ENCODE measurements at regions not wholly inside any gene's neighbourhood (a gene's known extent, or its start where the extent isn't known, plus 50 kb on each side); places are given as distances from the start of the nearest gene placed in this dataset.

DNA sequence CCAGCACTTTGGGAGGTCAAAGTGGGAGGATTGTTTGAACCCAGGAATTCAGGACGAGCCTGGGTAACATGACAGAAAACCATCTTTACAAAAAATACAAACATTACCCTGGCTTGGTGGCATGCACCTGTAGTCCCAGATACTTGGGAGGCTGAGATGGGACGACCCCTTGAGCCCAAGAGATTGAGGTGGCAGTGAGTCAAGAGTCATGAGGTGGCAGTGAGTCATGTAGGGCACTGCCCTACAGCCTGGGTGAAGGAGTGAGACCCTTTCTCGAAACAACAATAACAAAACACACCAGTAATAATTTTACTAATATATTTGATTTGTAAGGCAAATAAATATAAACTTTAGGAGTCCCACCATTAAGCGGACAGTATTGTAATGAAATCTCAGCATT lies 1906.2 kb downstream of the NCAM2 start:
- Histone ChIP-seq H3K9ac (ENCODE audit: low read length) (no peak overlapping the region), H3K4me3 (ENCODE audit: low read length) (no peak overlapping the region), H3K9me3 (ENCODE audit: control insufficient read depth, low read length) (no peaks in the 10 kb centered on the region), H3K4me1 (ENCODE audit: control insufficient read depth, insufficient read depth, low read length) (no peaks in the 10 kb centered on the region), H3K36me3 (ENCODE audit: control insufficient read depth, insufficient read depth, low read length, severe bottlenecking) (no peaks in the 10 kb centered on the region), H3K27me3 (replicated peaks; ENCODE audit: control insufficient read depth, insufficient read depth, low read length) (no peaks in the 10 kb centered on the region)
- no peak for DNase-seq (ENCODE audit: low read depth)

DNA sequence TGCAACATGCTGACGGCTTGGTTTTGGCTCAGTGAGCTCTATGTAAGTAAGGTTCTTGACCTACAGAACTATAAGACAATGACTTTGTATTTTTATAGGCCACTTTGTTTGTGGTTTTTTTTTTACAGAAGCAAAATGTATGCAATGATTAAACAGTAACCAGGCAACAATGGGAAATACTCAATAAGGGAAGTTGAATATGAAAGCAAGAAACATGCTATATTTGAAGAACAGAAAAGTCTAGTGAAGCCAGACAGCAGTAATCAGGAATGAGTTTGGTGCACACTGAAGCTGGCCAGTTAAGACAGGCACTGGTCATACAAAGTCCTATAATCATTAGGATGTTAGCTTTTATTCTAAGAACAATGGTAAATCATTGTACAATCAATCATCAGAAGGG lies 1926.8 kb downstream of the NCAM2 start:
- no peak overlapping the region for H3K9ac ChIP-seq (ENCODE audit: low read length)
- no peaks in the 10 kb centered on the region for H3K27me3 ChIP-seq (replicated peaks; ENCODE audit: control insufficient read depth, insufficient read depth, low read length)
- H3K36me3 ChIP-seq (ENCODE audit: control insufficient read depth, insufficient read depth, low read length, severe bottlenecking) = no peaks in the 10 kb centered on the region
- DNase-seq (ENCODE audit: low read depth) = no peak
- no peaks in the 10 kb centered on the region for H3K4me1 ChIP-seq (ENCODE audit: control insufficient read depth, insufficient read depth, low read length)
- no peaks in the 10 kb centered on the region for H3K9me3 ChIP-seq (ENCODE audit: control insufficient read depth, low read length)
- no peak overlapping the region for H3K4me3 ChIP-seq (ENCODE audit: low read length)

DNA sequence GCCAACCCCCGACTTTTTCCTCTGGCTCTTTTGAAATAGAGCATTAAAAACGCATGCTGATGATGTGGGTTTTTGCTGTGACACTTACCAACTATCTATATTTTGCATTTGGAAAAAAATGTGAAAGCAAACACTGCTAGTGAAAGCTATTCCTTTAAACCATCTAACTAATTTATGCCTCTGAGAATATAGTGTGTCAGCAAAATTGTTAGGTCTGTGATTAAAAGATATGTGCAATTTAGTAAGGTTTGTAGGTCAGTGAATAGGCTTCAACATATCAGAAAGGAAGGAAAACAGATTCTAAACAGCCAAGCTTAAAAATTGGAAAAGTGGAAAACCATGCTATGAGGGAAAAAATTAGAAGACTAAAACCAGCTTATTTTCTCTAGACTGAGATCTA lies 1929.3 kb downstream of the NCAM2 start:
- no peaks in the 10 kb centered on the region for H3K4me1 ChIP-seq (ENCODE audit: control insufficient read depth, insufficient read depth, low read length)
- H3K36me3 ChIP-seq (ENCODE audit: control insufficient read depth, insufficient read depth, low read length, severe bottlenecking) = no peaks in the 10 kb centered on the region
- no peak overlapping the region for H3K4me3 ChIP-seq (ENCODE audit: low read length)
- DNase-seq (ENCODE audit: low read depth) = no peak
- no peak overlapping the region for H3K9ac ChIP-seq (ENCODE audit: low read length)
- no peaks in the 10 kb centered on the region for H3K9me3 ChIP-seq (ENCODE audit: control insufficient read depth, low read length)
- H3K27me3 ChIP-seq (replicated peaks; ENCODE audit: control insufficient read depth, insufficient read depth, low read length) = no peaks in the 10 kb centered on the region

DNA sequence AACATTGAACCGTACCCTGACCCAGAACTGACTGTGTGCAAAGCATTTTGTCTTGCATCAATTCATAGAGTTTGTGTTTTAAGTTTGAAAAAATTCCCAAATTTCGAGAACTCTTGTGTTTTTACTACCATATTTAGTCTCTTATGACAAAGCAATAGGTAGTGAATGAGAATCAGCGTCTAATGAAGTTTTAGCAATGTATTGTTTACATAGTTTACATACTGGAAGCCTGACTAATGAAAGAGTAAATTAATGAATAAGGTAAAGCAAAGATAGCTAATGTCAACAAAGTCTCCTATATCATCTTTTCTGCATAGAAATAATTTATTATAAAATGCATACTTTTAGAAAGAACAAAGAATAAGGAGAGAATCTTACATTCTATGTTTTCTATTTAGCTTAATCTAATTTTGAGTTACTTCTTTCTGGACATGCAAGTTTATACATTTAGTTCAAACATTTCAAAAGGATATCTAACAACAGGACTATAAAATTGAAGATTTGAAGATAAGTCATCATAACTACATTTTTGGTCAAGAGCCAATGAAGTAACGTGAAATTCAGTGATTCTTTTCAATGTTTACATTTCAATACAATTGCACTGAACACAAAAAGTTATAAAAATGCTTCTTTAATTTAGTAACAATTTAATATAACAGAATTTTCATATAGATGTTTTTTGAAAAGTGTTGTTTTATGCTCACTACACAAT lies 1943.7 kb downstream of the NCAM2 start:
- Histone ChIP-seq H3K9ac (ENCODE audit: low read length) (no peak overlapping the region), H3K4me3 (ENCODE audit: low read length) (no peak overlapping the region), H3K36me3 (ENCODE audit: control insufficient read depth, insufficient read depth, low read length, severe bottlenecking) (no peaks in the 10 kb centered on the region), H3K27me3 (replicated peaks; ENCODE audit: control insufficient read depth, insufficient read depth, low read length) (no peaks in the 10 kb centered on the region), H3K4me1 (ENCODE audit: control insufficient read depth, insufficient read depth, low read length) (no peaks in the 10 kb centered on the region), H3K9me3 (ENCODE audit: control insufficient read depth, low read length) (no peaks in the 10 kb centered on the region)
- no peak for DNase-seq (ENCODE audit: low read depth)

DNA sequence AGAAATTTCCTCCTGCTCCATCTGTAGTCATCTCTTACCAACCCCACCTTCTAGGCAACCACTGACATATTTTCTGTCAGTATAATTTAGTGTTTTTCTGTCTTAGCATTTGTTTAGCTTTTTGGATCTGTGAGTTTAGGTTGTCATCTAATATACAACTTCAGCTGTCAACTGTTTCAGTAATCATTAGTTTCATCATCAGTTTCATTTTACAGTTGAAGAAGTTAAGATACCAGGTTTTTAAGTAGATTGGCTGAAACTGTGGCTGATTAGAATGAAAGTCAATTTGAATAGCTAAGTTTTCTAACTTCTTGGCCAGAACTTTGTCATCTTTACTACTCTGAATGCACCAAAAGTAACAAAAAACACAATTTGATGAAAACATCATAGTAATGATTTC lies 1957.3 kb downstream of the NCAM2 start:
- Histone ChIP-seq H3K9me3 (ENCODE audit: control insufficient read depth, low read length) (no peaks in the 10 kb centered on the region), H3K27me3 (replicated peaks; ENCODE audit: control insufficient read depth, insufficient read depth, low read length) (no peaks in the 10 kb centered on the region), H3K4me1 (ENCODE audit: control insufficient read depth, insufficient read depth, low read length) (no peaks in the 10 kb centered on the region), H3K9ac (ENCODE audit: low read length) (no peak overlapping the region), H3K4me3 (ENCODE audit: low read length) (no peak overlapping the region), H3K36me3 (ENCODE audit: control insufficient read depth, insufficient read depth, low read length, severe bottlenecking) (no peaks in the 10 kb centered on the region)
- no peak for DNase-seq (ENCODE audit: low read depth)

DNA sequence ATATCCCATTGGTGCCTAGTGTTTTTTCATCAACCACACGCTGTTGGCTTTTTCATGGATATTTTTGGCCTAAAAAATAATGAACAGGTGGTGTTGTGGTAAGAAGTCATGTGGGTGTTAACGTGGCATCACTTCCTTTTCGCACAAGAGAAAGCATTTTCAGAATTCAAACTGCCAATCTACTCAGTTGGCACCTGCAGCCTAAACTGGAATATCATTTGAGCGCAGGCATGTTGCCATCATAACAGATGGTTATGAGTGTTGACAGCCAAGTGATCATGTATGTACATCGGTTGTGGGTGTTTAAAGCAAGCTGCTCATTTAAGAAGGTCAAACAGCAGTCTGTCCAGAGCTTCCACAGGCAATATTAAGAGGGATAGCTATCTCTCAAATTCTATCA lies 1963.0 kb downstream of the NCAM2 start:
- Histone ChIP-seq H3K4me1 (ENCODE audit: control insufficient read depth, insufficient read depth, low read length) (no peaks in the 10 kb centered on the region), H3K4me3 (ENCODE audit: low read length) (no peak overlapping the region), H3K27me3 (replicated peaks; ENCODE audit: control insufficient read depth, insufficient read depth, low read length) (no peaks in the 10 kb centered on the region), H3K9me3 (ENCODE audit: control insufficient read depth, low read length) (no peaks in the 10 kb centered on the region), H3K36me3 (ENCODE audit: control insufficient read depth, insufficient read depth, low read length, severe bottlenecking) (no peaks in the 10 kb centered on the region), H3K9ac (ENCODE audit: low read length) (no peak overlapping the region)
- DNase-seq (ENCODE audit: low read depth) = no peak

DNA sequence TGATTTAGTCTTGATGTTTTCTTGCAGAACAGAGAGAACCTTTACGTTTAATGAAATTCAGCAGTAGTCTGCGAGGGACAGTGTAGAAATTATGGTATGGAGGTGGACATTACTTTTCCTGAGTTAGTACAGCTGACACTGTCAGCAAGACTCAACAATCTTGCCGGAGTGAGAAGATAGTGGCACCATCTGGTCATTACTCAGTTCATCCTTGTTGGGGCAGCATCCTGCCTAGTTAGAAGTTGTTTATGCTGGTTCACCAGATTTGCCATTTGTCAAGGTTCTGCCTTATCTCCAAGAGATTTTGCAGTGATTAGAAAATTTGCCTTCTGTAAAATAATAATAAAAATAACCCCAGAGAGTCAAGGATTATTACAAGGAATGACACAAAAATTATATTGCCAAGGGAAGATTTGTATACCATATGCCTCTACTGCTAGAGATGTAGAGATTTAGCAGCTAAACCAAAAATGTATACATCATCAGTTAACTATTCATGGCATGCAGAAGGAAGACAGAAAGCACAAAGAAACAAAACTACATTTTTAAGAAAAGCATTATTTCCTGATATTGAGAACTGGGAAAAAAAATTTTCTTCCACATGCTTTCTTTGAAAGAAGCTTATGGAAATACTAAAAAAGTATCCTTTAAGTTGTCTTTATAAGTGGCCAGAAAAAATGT lies 1967.4 kb downstream of the NCAM2 start:
- H3K4me3 ChIP-seq (ENCODE audit: low read length) = no peak overlapping the region
- no peaks in the 10 kb centered on the region for H3K9me3 ChIP-seq (ENCODE audit: control insufficient read depth, low read length)
- no peak overlapping the region for H3K9ac ChIP-seq (ENCODE audit: low read length)
- no peaks in the 10 kb centered on the region for H3K4me1 ChIP-seq (ENCODE audit: control insufficient read depth, insufficient read depth, low read length)
- no peak for DNase-seq (ENCODE audit: low read depth)
- H3K27me3 ChIP-seq (replicated peaks; ENCODE audit: control insufficient read depth, insufficient read depth, low read length) = no peaks in the 10 kb centered on the region
- no peaks in the 10 kb centered on the region for H3K36me3 ChIP-seq (ENCODE audit: control insufficient read depth, insufficient read depth, low read length, severe bottlenecking)

DNA sequence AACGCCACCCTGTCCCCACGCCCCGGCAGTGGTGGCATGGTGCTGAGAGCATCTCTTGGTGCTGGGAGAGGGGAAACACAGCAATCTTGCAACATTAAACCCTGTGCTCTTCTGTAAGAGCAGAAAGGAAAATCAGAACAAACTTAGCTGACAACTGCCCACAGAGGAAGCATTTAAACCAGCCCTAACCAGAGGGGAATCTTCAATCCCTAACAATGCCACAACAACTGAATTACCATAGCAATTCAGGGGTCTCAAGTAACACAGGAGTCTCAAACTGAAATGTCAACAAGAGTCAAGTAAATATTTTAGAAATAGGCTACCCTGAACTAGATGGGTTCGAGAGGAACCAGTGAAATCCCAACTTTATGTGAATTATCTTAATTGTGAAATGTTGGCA lies 1983.6 kb downstream of the NCAM2 start:
- H3K4me1 ChIP-seq (ENCODE audit: control insufficient read depth, insufficient read depth, low read length) = no peaks in the 10 kb centered on the region
- H3K4me3 ChIP-seq (ENCODE audit: low read length) = no peak overlapping the region
- H3K9me3 ChIP-seq (ENCODE audit: control insufficient read depth, low read length) = peaks cover 7% of the 10 kb centered on the region
- DNase-seq (ENCODE audit: low read depth) = no peak
- H3K27me3 ChIP-seq (replicated peaks; ENCODE audit: control insufficient read depth, insufficient read depth, low read length) = no peaks in the 10 kb centered on the region
- H3K36me3 ChIP-seq (ENCODE audit: control insufficient read depth, insufficient read depth, low read length, severe bottlenecking) = no peaks in the 10 kb centered on the region
- no peak overlapping the region for H3K9ac ChIP-seq (ENCODE audit: low read length)

DNA sequence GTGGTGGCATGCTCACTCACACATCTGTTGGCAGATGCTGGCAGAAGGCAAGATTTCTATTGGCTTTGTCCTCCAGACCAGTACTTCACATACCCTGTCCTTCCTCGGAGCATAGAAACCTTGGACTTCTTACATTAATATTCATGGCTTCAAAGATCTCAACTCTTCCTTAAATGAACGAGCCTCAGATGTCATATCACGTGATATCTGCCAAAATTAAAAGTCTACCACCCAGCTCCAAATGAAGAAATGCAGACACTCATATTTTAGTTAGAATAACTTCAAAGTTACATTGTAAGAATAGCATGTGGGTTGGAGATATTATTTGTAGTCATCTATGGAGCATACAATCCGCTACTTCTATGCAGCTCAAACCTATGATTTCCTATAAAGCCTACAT lies 1994.9 kb downstream of the NCAM2 start:
- DNase-seq (ENCODE audit: low read depth) = no peak
- no peak overlapping the region for H3K4me3 ChIP-seq (ENCODE audit: low read length)
- H3K9ac ChIP-seq (ENCODE audit: low read length) = no peak overlapping the region
- H3K9me3 ChIP-seq (ENCODE audit: control insufficient read depth, low read length) = no peaks in the 10 kb centered on the region
- no peaks in the 10 kb centered on the region for H3K36me3 ChIP-seq (ENCODE audit: control insufficient read depth, insufficient read depth, low read length, severe bottlenecking)
- no peaks in the 10 kb centered on the region for H3K27me3 ChIP-seq (replicated peaks; ENCODE audit: control insufficient read depth, insufficient read depth, low read length)
- H3K4me1 ChIP-seq (ENCODE audit: control insufficient read depth, insufficient read depth, low read length) = no peaks in the 10 kb centered on the region

DNA sequence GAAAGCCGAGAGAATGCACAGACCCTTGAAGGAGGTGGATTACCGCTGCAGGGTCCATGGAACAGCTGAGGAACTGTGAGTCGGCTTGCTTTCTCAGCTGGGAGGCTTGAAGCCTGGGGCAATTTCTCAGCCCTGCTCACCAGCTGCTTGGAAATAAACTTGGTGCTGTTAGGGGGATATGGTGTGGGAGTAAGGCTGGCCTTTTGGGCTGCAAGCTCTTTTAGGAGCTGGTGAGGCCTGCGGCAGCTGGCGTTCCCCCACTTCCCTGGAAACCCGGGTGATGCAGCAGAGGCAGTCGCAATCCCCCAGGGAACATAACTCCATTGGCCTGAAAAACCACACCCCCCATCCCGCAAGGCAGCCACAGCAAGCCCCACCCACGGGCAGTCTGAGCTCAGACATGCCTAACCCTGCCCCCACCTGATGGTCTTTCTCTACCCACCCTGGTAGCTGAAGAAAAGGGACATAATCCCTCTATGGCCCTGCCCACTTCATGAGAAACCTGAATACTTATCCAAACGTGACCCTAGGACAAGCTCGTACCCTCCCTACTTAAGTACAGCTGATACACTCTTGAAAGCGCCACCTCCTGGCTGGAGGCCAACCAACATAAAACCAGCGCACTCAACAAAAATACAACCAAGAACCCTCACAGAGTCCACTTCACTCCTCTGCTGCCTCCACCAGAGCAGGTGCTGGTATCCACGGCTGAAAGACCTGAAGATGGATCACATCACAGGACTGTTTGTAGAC lies 1995.8 kb downstream of the NCAM2 start:
- Histone ChIP-seq H3K4me3 (ENCODE audit: low read length) (no peak overlapping the region), H3K9me3 (ENCODE audit: control insufficient read depth, low read length) (no peaks in the 10 kb centered on the region), H3K36me3 (ENCODE audit: control insufficient read depth, insufficient read depth, low read length, severe bottlenecking) (no peaks in the 10 kb centered on the region), H3K9ac (ENCODE audit: low read length) (no peak overlapping the region), H3K27me3 (replicated peaks; ENCODE audit: control insufficient read depth, insufficient read depth, low read length) (no peaks in the 10 kb centered on the region), H3K4me1 (ENCODE audit: control insufficient read depth, insufficient read depth, low read length) (no peaks in the 10 kb centered on the region)
- DNase-seq (ENCODE audit: low read depth) = no peak

DNA sequence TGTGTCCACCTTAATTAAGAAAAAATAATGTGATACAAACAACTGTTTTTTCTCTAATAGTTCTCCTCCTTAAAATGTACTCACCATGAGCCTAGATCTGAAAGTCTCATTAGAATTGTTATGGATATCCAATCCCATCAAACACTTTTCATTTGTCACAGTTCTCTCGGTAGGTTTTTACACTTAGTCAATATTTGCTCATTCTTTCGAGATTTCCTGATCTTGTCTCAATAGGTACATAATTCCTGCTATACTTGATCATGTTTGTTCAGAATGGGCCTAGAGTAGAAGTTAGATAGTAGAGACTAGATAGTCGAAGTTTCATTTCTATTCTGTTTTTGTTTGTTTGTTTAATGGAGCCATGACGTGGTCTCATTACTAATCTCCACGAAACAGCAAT lies 2005.7 kb downstream of the NCAM2 start:
- no peaks in the 10 kb centered on the region for H3K9me3 ChIP-seq (ENCODE audit: control insufficient read depth, low read length)
- H3K36me3 ChIP-seq (ENCODE audit: control insufficient read depth, insufficient read depth, low read length, severe bottlenecking) = no peaks in the 10 kb centered on the region
- H3K4me3 ChIP-seq (ENCODE audit: low read length) = no peak overlapping the region
- DNase-seq (ENCODE audit: low read depth) = no peak
- H3K9ac ChIP-seq (ENCODE audit: low read length) = no peak overlapping the region
- H3K27me3 ChIP-seq (replicated peaks; ENCODE audit: control insufficient read depth, insufficient read depth, low read length) = no peaks in the 10 kb centered on the region
- no peaks in the 10 kb centered on the region for H3K4me1 ChIP-seq (ENCODE audit: control insufficient read depth, insufficient read depth, low read length)
